ENCODE measurements at regions not wholly inside any gene's neighbourhood (a gene's known extent, or its start where the extent isn't known, plus 50 kb on each side); places are given as distances from the start of the nearest gene placed in this dataset.

- Histone ChIP-seq H3K4me2 (ENCODE audit: low read depth, low read length, poor library complexity, severe bottlenecking) (no peak overlapping the region), H3K4me1 (ENCODE audit: insufficient read depth, low read length, poor library complexity, severe bottlenecking) (no peaks in the 10 kb centered on the region), H2AFZ (ENCODE audit: low read length) (no peak overlapping the region), H3K9ac (ENCODE audit: low read depth, low read length, poor library complexity, severe bottlenecking) (no peak overlapping the region), H3K4me3 (ENCODE audit: low read length, poor library complexity, severe bottlenecking) (no peak overlapping the region), H3K27me3 (ENCODE audit: insufficient read depth, low read length, poor library complexity, severe bottlenecking) (no peaks in the 10 kb centered on the region), H3K36me3 (ENCODE audit: insufficient read depth, low read length) (no peaks in the 10 kb centered on the region), H3K9me2 (replicated peaks; ENCODE audit: low read depth, low read length) (no peaks in the 10 kb centered on the region), H3K79me2 (ENCODE audit: insufficient read depth, low read length) (no peaks in the 10 kb centered on the region), H3K9me3 (ENCODE audit: insufficient read depth, low read depth, low read length) (peaks cover 4% of the 10 kb centered on the region; the same call in 1 of the 2 replicates), H4K20me1 (ENCODE audit: insufficient read depth, low read length, poor library complexity, severe bottlenecking) (no peaks in the 10 kb centered on the region), H3F3A (ENCODE audit: low read depth) (no peaks in the 10 kb centered on the region)
- TF ChIP-seq, protein P1, sequence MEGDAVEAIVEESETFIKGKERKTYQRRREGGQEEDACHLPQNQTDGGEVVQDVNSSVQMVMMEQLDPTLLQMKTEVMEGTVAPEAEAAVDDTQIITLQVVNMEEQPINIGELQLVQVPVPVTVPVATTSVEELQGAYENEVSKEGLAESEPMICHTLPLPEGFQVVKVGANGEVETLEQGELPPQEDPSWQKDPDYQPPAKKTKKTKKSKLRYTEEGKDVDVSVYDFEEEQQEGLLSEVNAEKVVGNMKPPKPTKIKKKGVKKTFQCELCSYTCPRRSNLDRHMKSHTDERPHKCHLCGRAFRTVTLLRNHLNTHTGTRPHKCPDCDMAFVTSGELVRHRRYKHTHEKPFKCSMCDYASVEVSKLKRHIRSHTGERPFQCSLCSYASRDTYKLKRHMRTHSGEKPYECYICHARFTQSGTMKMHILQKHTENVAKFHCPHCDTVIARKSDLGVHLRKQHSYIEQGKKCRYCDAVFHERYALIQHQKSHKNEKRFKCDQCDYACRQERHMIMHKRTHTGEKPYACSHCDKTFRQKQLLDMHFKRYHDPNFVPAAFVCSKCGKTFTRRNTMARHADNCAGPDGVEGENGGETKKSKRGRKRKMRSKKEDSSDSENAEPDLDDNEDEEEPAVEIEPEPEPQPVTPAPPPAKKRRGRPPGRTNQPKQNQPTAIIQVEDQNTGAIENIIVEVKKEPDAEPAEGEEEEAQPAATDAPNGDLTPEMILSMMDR (conservative IDR thresholded peaks at IDR 0.05; ENCODE audit: low read length): no peak
- TF ChIP-seq EZH2phosphoT487 (IDR thresholded peaks at IDR 0.05; ENCODE audit: borderline replicate concordance): no peak
Observed at GRCh38 chr15:98266295-98266694, 305.8 kb downstream of the ARRDC4 start.

DNA sequence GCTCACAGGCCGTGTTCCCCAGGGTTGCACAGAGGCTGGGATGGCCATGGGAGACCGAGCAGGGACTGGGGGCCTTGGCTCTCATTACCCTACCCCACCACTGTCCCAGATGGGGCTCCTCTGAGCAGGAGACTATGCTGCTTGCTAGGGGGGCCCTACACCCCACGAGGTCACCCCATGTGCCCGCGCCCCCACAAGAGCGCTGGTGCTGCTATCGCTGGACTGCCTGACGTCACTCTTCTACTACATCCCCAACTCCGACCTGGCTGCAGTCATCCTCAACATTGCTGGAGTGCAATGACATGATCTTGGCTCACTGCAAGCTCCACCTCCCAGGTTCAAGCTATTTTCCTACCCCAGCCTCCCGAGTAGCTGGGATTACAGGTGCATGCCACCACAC is 307.7 kb downstream of the ARRDC4 start:
- H3K36me3 ChIP-seq (ENCODE audit: insufficient read depth, low read length): no peaks in the 10 kb centered on the region
- H4K20me1 ChIP-seq (ENCODE audit: insufficient read depth, low read length, poor library complexity, severe bottlenecking): no peaks in the 10 kb centered on the region
- no peak for TF ChIP-seq EZH2phosphoT487 (IDR thresholded peaks at IDR 0.05; ENCODE audit: borderline replicate concordance)
- TF ChIP-seq, protein P1 (conservative IDR thresholded peaks at IDR 0.05; ENCODE audit: low read length): no peak
- H2AFZ ChIP-seq (ENCODE audit: low read length): no peak overlapping the region
- H3K4me1 ChIP-seq (ENCODE audit: insufficient read depth, low read length, poor library complexity, severe bottlenecking): no peaks in the 10 kb centered on the region
- H3K27me3 ChIP-seq (ENCODE audit: insufficient read depth, low read length, poor library complexity, severe bottlenecking): no peaks in the 10 kb centered on the region
- no peaks in the 10 kb centered on the region for H3K79me2 ChIP-seq (ENCODE audit: insufficient read depth, low read length)
- H3K9me2 ChIP-seq (replicated peaks; ENCODE audit: low read depth, low read length): no peaks in the 10 kb centered on the region
- no peak overlapping the region for H3K4me2 ChIP-seq (ENCODE audit: low read depth, low read length, poor library complexity, severe bottlenecking)
- H3K9ac ChIP-seq (ENCODE audit: low read depth, low read length, poor library complexity, severe bottlenecking): no peak overlapping the region
- H3K9me3 ChIP-seq (ENCODE audit: insufficient read depth, low read depth, low read length): peaks cover 4% of the 10 kb centered on the region; the same call in 1 of the 2 replicates
- no peaks in the 10 kb centered on the region for H3F3A ChIP-seq (ENCODE audit: low read depth)
- H3K4me3 ChIP-seq (ENCODE audit: low read length, poor library complexity, severe bottlenecking): no peak overlapping the region

DNA sequence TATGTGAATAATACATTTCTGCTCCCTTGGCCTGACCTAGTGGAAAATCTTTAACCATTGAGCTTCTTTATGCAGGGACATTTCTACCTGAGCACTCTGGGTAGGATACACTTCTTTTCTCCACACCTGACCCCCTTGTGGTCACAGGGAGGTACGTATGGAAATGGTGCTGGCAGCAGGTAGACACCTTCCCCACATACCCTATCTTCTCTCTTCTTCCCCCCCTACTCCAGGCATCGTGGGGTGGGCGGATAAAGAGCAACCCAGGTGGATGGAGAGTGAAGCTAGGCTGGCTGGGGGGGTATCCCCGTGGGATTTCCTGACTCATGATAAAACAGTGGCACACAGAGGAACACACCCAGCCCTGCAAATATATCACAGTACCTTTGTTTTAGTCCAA is 312.1 kb downstream of the ARRDC4 start:
- Histone ChIP-seq H3K4me1 (ENCODE audit: insufficient read depth, low read length, poor library complexity, severe bottlenecking) (no peaks in the 10 kb centered on the region), H4K20me1 (ENCODE audit: insufficient read depth, low read length, poor library complexity, severe bottlenecking) (no peaks in the 10 kb centered on the region), H3K79me2 (ENCODE audit: insufficient read depth, low read length) (no peaks in the 10 kb centered on the region), H3K27me3 (ENCODE audit: insufficient read depth, low read length, poor library complexity, severe bottlenecking) (no peaks in the 10 kb centered on the region), H3K36me3 (ENCODE audit: insufficient read depth, low read length) (no peaks in the 10 kb centered on the region), H3K4me3 (ENCODE audit: low read length, poor library complexity, severe bottlenecking) (no peak overlapping the region), H3K9me3 (ENCODE audit: insufficient read depth, low read depth, low read length) (peaks cover 4% of the 10 kb centered on the region; the same call in 1 of the 2 replicates), H3K9ac (ENCODE audit: low read depth, low read length, poor library complexity, severe bottlenecking) (no peak overlapping the region), H3K9me2 (replicated peaks; ENCODE audit: low read depth, low read length) (no peaks in the 10 kb centered on the region), H2AFZ (ENCODE audit: low read length) (no peak overlapping the region), H3F3A (ENCODE audit: low read depth) (no peaks in the 10 kb centered on the region), H3K4me2 (ENCODE audit: low read depth, low read length, poor library complexity, severe bottlenecking) (no peak overlapping the region)
- TF ChIP-seq EZH2phosphoT487 (IDR thresholded peaks at IDR 0.05; ENCODE audit: borderline replicate concordance): no peak
- TF ChIP-seq, protein P1 (conservative IDR thresholded peaks at IDR 0.05; ENCODE audit: low read length): no peak

Data from Loucy (cell line).